ENCODE measurements at regions not wholly inside any gene's neighbourhood (a gene's known extent, or its start where the extent isn't known, plus 50 kb on each side); places are given as distances from the start of the nearest gene placed in this dataset.

DNA sequence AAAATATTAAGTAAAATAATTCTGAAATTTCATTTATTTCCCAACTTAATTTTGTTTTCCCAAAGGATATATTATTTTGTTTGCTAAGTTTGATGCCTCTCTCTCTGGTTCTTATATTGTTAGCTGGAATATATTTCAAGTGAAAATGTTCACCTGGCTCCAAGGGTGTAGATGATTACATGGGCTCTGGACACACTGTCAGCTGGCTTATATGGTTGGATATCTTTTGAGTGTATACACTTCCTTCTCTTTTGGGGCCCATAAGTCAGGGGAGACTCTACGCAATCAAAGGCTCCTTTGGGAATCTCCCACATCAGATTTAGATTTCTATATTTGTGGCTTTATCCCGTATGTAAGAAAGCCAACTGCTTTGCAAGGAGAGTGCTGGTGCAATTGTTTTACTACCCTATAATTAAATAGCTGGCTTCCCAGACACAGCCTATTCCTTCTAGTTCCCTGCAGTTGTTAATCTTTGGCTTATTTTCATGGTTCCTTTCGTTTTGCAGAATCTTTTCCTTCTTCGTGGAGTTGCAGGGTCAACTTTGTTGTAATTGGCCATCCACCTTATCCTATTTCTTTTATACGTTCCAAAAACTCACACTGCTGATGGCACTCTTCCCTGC lies 225.7 kb downstream of the DPH6 start:
- H3K4me1 Mint-ChIP-seq (ENCODE audit: low read depth) = no peaks in the 10 kb centered on the region
- H3K27ac Mint-ChIP-seq = no peak overlapping the region
- H3K36me3 Mint-ChIP-seq (ENCODE audit: low read depth) = no peaks in the 10 kb centered on the region; the same call in 1 of the 2 replicates
- no peak for DNase-seq
- no peak for TF ChIP-seq CTCF (IDR thresholded peaks at IDR 0.05)
- H3K27me3 Mint-ChIP-seq (ENCODE audit: insufficient read depth) = no peaks in the 10 kb centered on the region
- no peaks in the 10 kb centered on the region for H3K9me3 Mint-ChIP-seq
- H3K4me3 Mint-ChIP-seq = no peak overlapping the region

GRCh38 chr15:35319354-35319753 lies 226.6 kb downstream of the DPH6 start:
- Mint-ChIP-seq H3K4me1 (ENCODE audit: low read depth) (no peaks in the 10 kb centered on the region), H3K9me3 (no peaks in the 10 kb centered on the region), H3K4me3 (no peak overlapping the region), H3K36me3 (ENCODE audit: low read depth) (no peaks in the 10 kb centered on the region; the same call in 1 of the 2 replicates), H3K27ac (no peak overlapping the region), H3K27me3 (ENCODE audit: insufficient read depth) (no peaks in the 10 kb centered on the region)
- TF ChIP-seq CTCF (IDR thresholded peaks at IDR 0.05) = no peak
- DNase-seq = no peak

- Mint-ChIP-seq H3K36me3 (ENCODE audit: low read depth) (peaks cover 4% of the 10 kb centered on the region), H3K4me1 (ENCODE audit: low read depth) (no peaks in the 10 kb centered on the region), H3K9me3 (no peaks in the 10 kb centered on the region), H3K27ac (no peak overlapping the region; the same call in 1 of the 2 replicates), H3K27me3 (ENCODE audit: insufficient read depth) (no peaks in the 10 kb centered on the region; the same call in 1 of the 2 replicates), H3K4me3 (no peak overlapping the region)
- TF ChIP-seq CTCF (IDR thresholded peaks at IDR 0.05) = no peak
- no peak for DNase-seq
Observed at GRCh38 chr15:35317217-35317616, 228.7 kb downstream of the DPH6 start.

DNA sequence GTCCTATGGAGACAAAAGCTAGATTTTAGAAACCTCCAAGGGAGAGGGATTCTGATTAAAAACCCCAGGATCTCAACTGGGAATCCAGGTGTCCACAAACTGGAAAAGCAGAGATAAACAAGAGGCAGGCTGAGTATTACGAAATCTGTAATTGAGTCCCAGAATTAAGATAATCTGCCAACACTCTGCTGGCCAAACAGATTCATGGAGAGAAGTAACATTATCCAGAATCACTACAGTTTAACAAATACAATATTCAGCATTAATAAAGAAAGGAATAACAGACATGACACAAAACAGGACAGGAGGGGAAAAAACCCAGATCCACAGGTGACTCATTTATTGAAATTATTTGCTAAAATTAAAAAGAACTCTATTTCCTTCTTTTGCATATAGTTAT lies 227.2 kb upstream of the NANOGP8 start:
- no peaks in the 10 kb centered on the region; the same call in none of the 2 replicates for H3K27me3 Mint-ChIP-seq (ENCODE audit: insufficient read depth)
- peaks cover 4% of the 10 kb centered on the region for H3K36me3 Mint-ChIP-seq (ENCODE audit: low read depth)
- DNase-seq = no peak
- no peak overlapping the region for H3K27ac Mint-ChIP-seq
- peaks cover 29% of the 10 kb centered on the region for H3K4me1 Mint-ChIP-seq (ENCODE audit: low read depth)
- TF ChIP-seq CTCF (IDR thresholded peaks at IDR 0.05) = no peak
- H3K9me3 Mint-ChIP-seq = no peaks in the 10 kb centered on the region
- no peak overlapping the region for H3K4me3 Mint-ChIP-seq

- H3K36me3 Mint-ChIP-seq (ENCODE audit: low read depth) = peaks cover 4% of the 10 kb centered on the region
Observed at GRCh38 chr15:35311615-35312014, 226.5 kb upstream of the NANOGP8 start.

More at GRCh38 chr15:35311615-35312014, 226.5 kb upstream of the NANOGP8 start:
- DNase-seq = no peak
- H3K9me3 Mint-ChIP-seq = no peaks in the 10 kb centered on the region
- H3K4me3 Mint-ChIP-seq = no peak overlapping the region
- no peak for TF ChIP-seq CTCF (IDR thresholded peaks at IDR 0.05)
- no peak overlapping the region for H3K27ac Mint-ChIP-seq
- H3K27me3 Mint-ChIP-seq (ENCODE audit: insufficient read depth) = no peaks in the 10 kb centered on the region; the same call in none of the 2 replicates
- H3K4me1 Mint-ChIP-seq (ENCODE audit: low read depth) = peaks cover 37% of the 10 kb centered on the region

Data from HFFc6 (cell line).